HepG2 (cell line): ENCODE measurements at regions not wholly inside any gene's neighbourhood (a gene's known extent, or its start where the extent isn't known, plus 50 kb on each side); places are given as distances from the start of the nearest gene placed in this dataset.

Source experiments
- ATAC-seq: fragments of 200-7000 bp; cut with Tn5 transposase; 3 replicates; pipeline ENCODE4 v1.9.1; 2020; ENCODE audit warnings: mild to moderate bottlenecking, moderate library complexity
- BruUV-seq: library from RNA; stranded (reverse); fragments of 400-500 nt; replicated peaks from 2 replicates; lab custom pipeline; 2021; lab: Mats Ljungman, UMichigan
- CTCF ChIA-PET: fragments of 300-600 bp; formaldehyde crosslinking; extraction: SDS; loops from one replicate; lab custom pipeline; 2021; ENCODE audit warnings: low total read pairs, inconsistent platforms, low intra/inter-chr PET ratio; lab: Yijun Ruan, JAX
- POLR2A ChIA-PET: fragments of 350-600 bp; sonication (Branson Sonifier 250); formaldehyde crosslinking; loops from one replicate; lab custom pipeline; 2020; ENCODE audit warnings: antibody characterized with exemption, inconsistent platforms; lab: Yijun Ruan, JAX
- DNase-seq: peaks from one replicate; pipeline ENCODE4 v3.0.0-alpha.2; 2015; ENCODE audit warnings: low spot score
- FAIRE-seq: peaks from 3 replicates; lab custom pipeline; 2011; peaks lifted over from hg19 to GRCh38; lab: Jason Lieb, UNC
- H2AFZ ChIP-seq: one replicate; pipeline ENCODE4 v1.6.1; 2011; ENCODE audit warnings: low read length, inconsistent platforms
- H3K27ac ChIP-seq: fragments of 300-600 bp; 3 replicates; pipeline ENCODE4 v1.8.0; 2011; ENCODE audit warnings: mixed run types, mild to moderate bottlenecking, mixed read lengths, low read length, inconsistent platforms; ENCODE audit not compliant: insufficient read depth; ENCODE audit errors: extremely low read length
- H3K27me3 ChIP-seq, 2 experiments: fragments of 200-600 bp in 1 of 2; 2 replicates in 1 of 2; 3 replicates in 1 of 2; pipeline versions ENCODE4 v1.6.0 to v1.8.0; 2011; ENCODE audit warnings: low read length in 2 of 2, mild to moderate bottlenecking in 2 of 2, moderate library complexity in 2 of 2, inconsistent platforms in 1 of 2; ENCODE audit not compliant: insufficient read depth in 2 of 2, control insufficient read depth in 1 of 2
- H3K36me3 ChIP-seq, 2 experiments: fragments of 200-600 bp in 1 of 2; replicated peaks in 1 of 2; 2 replicates in 1 of 2; 3 replicates in 1 of 2; pipeline versions ENCODE4 v1.5.1 to v1.8.0; 2011; ENCODE audit warnings: low read length in 2 of 2, inconsistent platforms in 1 of 2; ENCODE audit not compliant: insufficient read depth in 2 of 2, control insufficient read depth in 1 of 2
- H3K4me1 ChIP-seq: 2 replicates; pipeline ENCODE4 v1.5.1; 2012; ENCODE audit warnings: low read length, inconsistent platforms; ENCODE audit not compliant: insufficient read depth
- H3K4me2 ChIP-seq: 2 replicates; pipeline ENCODE4 v1.6.0; 2011; ENCODE audit warnings: low read depth, low read length, inconsistent platforms
- H3K4me3 ChIP-seq, 3 experiments: fragments of 200-600 bp in 1 of 3; sonication (generic), shearing (Covaris generic) in 1 of 3; replicated peaks in 1 of 3; 2 replicates each; pipeline ENCODE4 v1.5.1; 2011 to 2016; ENCODE audit warnings: low read length in 3 of 3, inconsistent platforms in 2 of 3, low read depth in 2 of 3, mild to moderate bottlenecking in 2 of 3, control low read depth in 1 of 3, mixed read lengths in 1 of 3; ENCODE audit not compliant: insufficient read depth in 1 of 3
- H3K79me2 ChIP-seq: one replicate; pipeline ENCODE4 v1.6.1; 2011; ENCODE audit warnings: low read length, inconsistent platforms; ENCODE audit not compliant: insufficient read depth
- H3K9ac ChIP-seq: 2 replicates; pipeline ENCODE4 v1.6.0; 2011; ENCODE audit warnings: mild to moderate bottlenecking, low read depth, low read length, inconsistent platforms; ENCODE audit not compliant: insufficient read depth
- H3K9me3 ChIP-seq: 2 replicates; pipeline ENCODE4 v1.5.1; 2012; ENCODE audit warnings: mild to moderate bottlenecking, low read length
- H4K20me1 ChIP-seq: 2 replicates; pipeline ENCODE4 v1.6.0; 2011; ENCODE audit warnings: inconsistent platforms, mild to moderate bottlenecking, low read length, moderate library complexity; ENCODE audit not compliant: insufficient read depth
- CCDC6 ChIP-seq: sonication (generic); formaldehyde crosslinking; IDR thresholded peaks from 2 replicates; pipeline ENCODE4 v1.8.1; 2022; ENCODE audit warnings: mild to moderate bottlenecking, missing genetic modification reagents, moderate library complexity
- CEBPG ChIP-seq: IDR thresholded peaks from 2 replicates; pipeline ENCODE4 v1.6.1; 2016
- CENPT ChIP-seq: sonication (generic); formaldehyde crosslinking; IDR thresholded peaks from 2 replicates; pipeline ENCODE4 v1.8.0; 2022; ENCODE audit warnings: low read depth, mild to moderate bottlenecking, moderate library complexity, missing genetic modification reagents
- HOXA9 ChIP-seq: sonication (generic); formaldehyde crosslinking; IDR thresholded peaks from 2 replicates; pipeline ENCODE4 v1.8.1; 2022; ENCODE audit warnings: missing genetic modification reagents, mild to moderate bottlenecking, moderate library complexity, borderline replicate concordance
- IRF2 ChIP-seq: IDR thresholded peaks from 2 replicates; pipeline ENCODE4 v1.6.1; 2018; ENCODE audit warnings: missing genetic modification reagents, missing compliant biosample characterization
- MED1 ChIP-seq: sonication (generic); formaldehyde crosslinking; IDR thresholded peaks from 2 replicates; pipeline ENCODE4 v1.4.0; 2020; ENCODE audit warnings: missing genetic modification reagents
- NR2F6 ChIP-seq, 2 experiments: IDR thresholded peaks; 2 replicates each; pipeline ENCODE4 v1.6.1; 2016; ENCODE audit warnings: antibody characterized with exemption in 1 of 2, mild to moderate bottlenecking in 1 of 2
- PAWR ChIP-seq: sonication (generic); formaldehyde crosslinking; IDR thresholded peaks from 2 replicates; pipeline ENCODE4 v1.4.0; 2020; ENCODE audit warnings: missing genetic modification reagents, mild to moderate bottlenecking, borderline replicate concordance
- YEATS2 ChIP-seq: sonication (generic); formaldehyde crosslinking; IDR thresholded peaks from 2 replicates; pipeline ENCODE4 v1.4.0; 2020; ENCODE audit warnings: missing genetic modification reagents, borderline replicate concordance
- ZC3H13 ChIP-seq: sonication (generic); formaldehyde crosslinking; IDR thresholded peaks from 2 replicates; pipeline ENCODE4 v1.8.1; 2023; ENCODE audit warnings: mild to moderate bottlenecking, missing genetic modification reagents, moderate library complexity
- ZNF367 ChIP-seq: sonication (generic); formaldehyde crosslinking; IDR thresholded peaks from 2 replicates; pipeline ENCODE4 v1.4.0; 2020; ENCODE audit warnings: missing genetic modification reagents, borderline replicate concordance
- ZNF430 ChIP-seq: sonication (generic); formaldehyde crosslinking; IDR thresholded peaks from 2 replicates; pipeline ENCODE4 v1.9.0; 2021; ENCODE audit warnings: mild to moderate bottlenecking, missing genetic modification reagents
- ZNF598 ChIP-seq: sonication (generic); formaldehyde crosslinking; IDR thresholded peaks from 2 replicates; pipeline ENCODE4 v1.5.1; 2020; ENCODE audit warnings: mild to moderate bottlenecking, missing genetic modification reagents, borderline replicate concordance
- ZNF674 ChIP-seq: sonication (generic); formaldehyde crosslinking; IDR thresholded peaks from 2 replicates; pipeline ENCODE4 v1.5.0; 2020; ENCODE audit warnings: low read depth, mild to moderate bottlenecking, missing genetic modification reagents
- WGBS: methylation state at CpG from one replicate; pipeline ENCODE4 v1.1.6; 2017; ENCODE audit warnings: low lambda C conversion rate; 5-methylcytosine and 5-hydroxymethylcytosine counted together
- in situ Hi-C: cut with HindIII; loops from 2 replicates; pipeline ENCODE4 v1.10.0; 2017; ENCODE audit warnings: low pct_unique_long_range_greater_than_20kb; ENCODE audit not compliant: extremely low pct_ligation_motif_present
- intact Hi-C: fragments of 100-400 bp; cut with micrococcal nuclease; formaldehyde crosslinking; loops from one replicate; pipeline ENCODE4 v1.10.0; 2022; ENCODE audit not compliant: unreplicated experiment

GRCh38 chr10:117646718-117647117 is 104.2 kb downstream of the EMX2 start (continued):
- TF ChIP-seq IRF2 (CRISPR knock-in tag) = no peak
- no peak for TF ChIP-seq ZNF367 (CRISPR knock-in tag)
- TF ChIP-seq CCDC6 (CRISPR knock-in tag) = no peak
- TF ChIP-seq NR2F6 (IDR thresholded peaks at IDR 0.05) = no peak
- no peak for TF ChIP-seq NR2F6 (CRISPR knock-in tag; IDR thresholded peaks at IDR 0.05)
- no peak for TF ChIP-seq ZNF430 (CRISPR knock-in tag)
- TF ChIP-seq, all 625 proteins: peak for 0

- ATAC-seq (no peak), FAIRE-seq (no peak), DNase-seq (no peak)
- no peak for TF ChIP-seq CEBPG
- TF ChIP-seq YEATS2 = no peak
- TF ChIP-seq ZC3H13 (CRISPR knock-in tag) = no peak
- BruUV-seq = no TSS peak
- Histone ChIP-seq H3K4me1 (no peaks in the 10 kb centered on the region), H3K4me2 (no peak overlapping the region), H3K27ac (no peak overlapping the region), H3K27me3 (peaks cover 0 to 4% of the 10 kb centered on the region in 2 experiments; a peak in 3 of 5 replicates), H3K4me3 (no peak overlapping the region), H3K36me3 (no peaks in the 10 kb centered on the region), H3K79me2 (no peaks in the 10 kb centered on the region), H3K9me3 (no peaks in the 10 kb centered on the region), H2AFZ (no peak overlapping the region), H4K20me1 (no peaks in the 10 kb centered on the region), H3K9ac (no peak overlapping the region)
- WGBS = 28% methylated on average over 2 of the region's 6 CpGs
- intact Hi-C loops = no loop called here
- ChIA-PET POLR2A (no interaction called here), CTCF (no interaction called here)
- in situ Hi-C loops = no loop called here
Observed at GRCh38 chr10:117647306-117647705, 104.8 kb downstream of the EMX2 start.

GRCh38 chr10:117651121-117651520 is 108.6 kb downstream of the EMX2 start:
- 0% methylated on average over 5 of the region's 5 CpGs for WGBS
- Histone ChIP-seq H3K27ac (no peak overlapping the region), H3K4me2 (no peak overlapping the region), H3K9me3 (peaks cover 10% of the 10 kb centered on the region; the same call in 1 of the 2 replicates), H3K36me3 (no peaks in the 10 kb centered on the region), H3K79me2 (no peaks in the 10 kb centered on the region), H3K9ac (no peak overlapping the region), H2AFZ (no peak overlapping the region), H3K4me1 (no peaks in the 10 kb centered on the region), H3K4me3 (no peak overlapping the region), H3K27me3 (peaks cover 0 to 4% of the 10 kb centered on the region in 2 experiments; a peak in 3 of 5 replicates), H4K20me1 (no peaks in the 10 kb centered on the region)
- no peak for TF ChIP-seq ZNF674
- no peak for TF ChIP-seq PAWR (CRISPR knock-in tag)
- TF ChIP-seq CENPT (CRISPR knock-in tag) = no peak
- no peak for TF ChIP-seq MED1
- TF ChIP-seq ZNF598 (CRISPR knock-in tag) = no peak
- TF ChIP-seq HOXA9 (CRISPR knock-in tag) = no peak
- in situ Hi-C loops = no loop called here
- no peak for ATAC-seq
- intact Hi-C loops = no loop called here
- no peak for FAIRE-seq
- no TSS peak for BruUV-seq
- POLR2A ChIA-PET = no interaction called here
- DNase-seq = no peak
- CTCF ChIA-PET = no interaction called here
